GM23338 (cell line): ENCODE measurements at regions not wholly inside any gene's neighbourhood (a gene's known extent, or its start where the extent isn't known, plus 50 kb on each side); places are given as distances from the start of the nearest gene placed in this dataset.

ENCODE experiments used
- ATAC-seq: fragments of 200-7000 bp; cut with Tn5 transposase; 3 replicates; pipeline ENCODE4 v1.9.1; 2020
- DNase-seq: peaks from one replicate; pipeline ENCODE4 v3.0.0-alpha.2; 2015; ENCODE audit warnings: low spot score
- H2AFZ ChIP-seq: fragments of 200-600 bp; sonication (generic); 2 replicates; pipeline ENCODE4 v1.8.0; 2016; ENCODE audit warnings: antibody characterized with exemption, mild to moderate bottlenecking, moderate library complexity
- H3F3A ChIP-seq: fragments of 200-600 bp; sonication (generic); replicated peaks from 2 replicates; pipeline ENCODE4 v1.8.0; 2017; ENCODE audit warnings: antibody characterized with exemption, mixed run types, low read depth
- H3K27ac ChIP-seq: fragments of 200-600 bp; sonication (generic); 2 replicates; pipeline ENCODE4 v1.6.1; 2016; ENCODE audit warnings: low read depth
- H3K27me3 ChIP-seq: fragments of 200-600 bp; sonication (generic); 2 replicates; pipeline ENCODE4 v1.8.0; 2016; ENCODE audit warnings: mild to moderate bottlenecking, mixed run types, moderate library complexity; ENCODE audit not compliant: insufficient read depth
- H3K36me3 ChIP-seq: fragments of 200-600 bp; sonication (generic); 2 replicates; pipeline ENCODE4 v1.8.0; 2016; ENCODE audit warnings: mild to moderate bottlenecking; ENCODE audit not compliant: insufficient read depth
- H3K4me1 ChIP-seq: fragments of 200-600 bp; sonication (generic); 2 replicates; pipeline ENCODE4 v1.8.0; 2016; ENCODE audit warnings: mild to moderate bottlenecking, moderate library complexity; ENCODE audit not compliant: insufficient read depth
- H3K4me2 ChIP-seq: fragments of 200-600 bp; sonication (generic); 2 replicates; pipeline ENCODE4 v1.7.1; 2017; ENCODE audit warnings: mixed run types
- H3K4me3 ChIP-seq: fragments of 200-600 bp; sonication (generic); 2 replicates; pipeline ENCODE4 v1.6.1; 2016; ENCODE audit warnings: mixed run types
- H3K79me2 ChIP-seq: fragments of 200-600 bp; sonication (generic); replicated peaks from 2 replicates; pipeline ENCODE4 v1.8.0; 2017; ENCODE audit warnings: mild to moderate bottlenecking; ENCODE audit not compliant: insufficient read depth
- H3K9me2 ChIP-seq: fragments of 200-600 bp; sonication (generic); 2 replicates; pipeline ENCODE4 v1.8.0; 2017; ENCODE audit not compliant: insufficient read depth
- H4K20me1 ChIP-seq: fragments of 200-600 bp; sonication (generic); replicated peaks from 2 replicates; pipeline ENCODE4 v1.8.0; 2017; ENCODE audit warnings: mild to moderate bottlenecking; ENCODE audit not compliant: insufficient read depth
- H3K27ac Mint-ChIP-seq: 2 replicates; pipeline ENCODE4 v1.8.0; 2020; ENCODE audit warnings: inconsistent platforms, mild to moderate bottlenecking, moderate library complexity, mixed read lengths
- H3K27me3 Mint-ChIP-seq: 3 replicates; pipeline ENCODE4 v1.8.0; 2022; ENCODE audit warnings: low read depth, mild to moderate bottlenecking, moderate library complexity, mixed read lengths, inconsistent platforms; ENCODE audit not compliant: insufficient read depth, poor library complexity
- H3K36me3 Mint-ChIP-seq: 3 replicates; pipeline ENCODE4 v1.8.0; 2021; ENCODE audit warnings: low read depth, mild to moderate bottlenecking, inconsistent platforms, moderate library complexity, mixed read lengths
- H3K4me1 Mint-ChIP-seq: 3 replicates; pipeline ENCODE4 v1.8.0; 2020; ENCODE audit warnings: mild to moderate bottlenecking, inconsistent platforms, mixed read lengths
- H3K4me3 Mint-ChIP-seq: 3 replicates; pipeline ENCODE4 v1.8.0; 2021; ENCODE audit warnings: moderate library complexity, mild to moderate bottlenecking, inconsistent platforms, mixed read lengths
- H3K9me3 Mint-ChIP-seq: 3 replicates; pipeline ENCODE4 v1.8.0; 2020; ENCODE audit warnings: moderate library complexity, mild to moderate bottlenecking, inconsistent platforms, mixed read lengths
- CREB1 ChIP-seq: fragments of 250-450 bp; sonication (Bioruptor Pico); IDR thresholded peaks from 2 replicates; pipeline ENCODE4 v1.5.0; 2020; ENCODE audit warnings: low read depth, mild to moderate bottlenecking, moderate library complexity
- EZH2 ChIP-seq: fragments of 200-600 bp; sonication (generic); IDR thresholded peaks from one replicate; pipeline ENCODE4 v1.8.0; 2017; ENCODE audit warnings: antibody characterized with exemption, mild to moderate bottlenecking, low read depth; ENCODE audit not compliant: unreplicated experiment
- EZH2phosphoT487 ChIP-seq: fragments of 200-600 bp; sonication (generic); IDR thresholded peaks from one replicate; pipeline ENCODE4 v1.8.1; 2018; ENCODE audit warnings: antibody characterized with exemption; ENCODE audit not compliant: unreplicated experiment
- JUNB ChIP-seq: IDR thresholded peaks from one replicate; pipeline ENCODE4 v1.6.1; 2016; ENCODE audit warnings: antibody characterized with exemption; ENCODE audit not compliant: unreplicated experiment
- NANOG ChIP-seq: IDR thresholded peaks from 2 replicates; pipeline ENCODE4 v1.6.1; 2016; ENCODE audit warnings: antibody characterized with exemption, borderline replicate concordance
- POLR2AphosphoS5 ChIP-seq: IDR thresholded peaks from 2 replicates; pipeline ENCODE4 v1.6.1; 2016; ENCODE audit warnings: antibody characterized with exemption, low read depth
- STAT1 ChIP-seq: IDR thresholded peaks from one replicate; pipeline ENCODE4 v1.6.1; 2016; ENCODE audit warnings: antibody characterized with exemption; ENCODE audit not compliant: unreplicated experiment
- ZNF114 ChIP-seq: fragments of 250-450 bp; sonication (Bioruptor Pico); IDR thresholded peaks from 2 replicates; pipeline ENCODE4 v1.5.0; 2020; ENCODE audit warnings: mild to moderate bottlenecking, moderate library complexity
- ZNF331 ChIP-seq: fragments of 250-450 bp; sonication (Bioruptor Pico); IDR thresholded peaks from 2 replicates; pipeline ENCODE4 v1.5.0; 2020; ENCODE audit warnings: low read depth, mild to moderate bottlenecking, moderate library complexity
- ZNF462 ChIP-seq: fragments of 250-450 bp; sonication (Bioruptor Pico); IDR thresholded peaks from 2 replicates; pipeline ENCODE4 v1.5.0; 2020; ENCODE audit warnings: mild to moderate bottlenecking, moderate library complexity
- TF ChIP-seq, protein P1 (sequence below): IDR thresholded peaks from 2 replicates; pipeline ENCODE4 v1.6.1; 2016; ENCODE audit warnings: antibody characterized with exemption
- TF ChIP-seq, protein P2 (sequence below): IDR thresholded peaks from one replicate; pipeline ENCODE4 v1.6.1; 2018; ENCODE audit warnings: antibody characterized with exemption; ENCODE audit not compliant: unreplicated experiment
- TF ChIP-seq, protein P3 (sequence below), 2 experiments: fragments of 200-600 bp in 1 of 2; sonication (generic) in 1 of 2; conservative IDR thresholded peaks; 2 replicates each; pipeline versions ENCODE4 v1.5.1 to v1.6.1; 2016 to 2017; ENCODE audit warnings: antibody characterized with exemption in 2 of 2, low read depth in 2 of 2, mild to moderate bottlenecking in 2 of 2, moderate library complexity in 1 of 2

DNA sequence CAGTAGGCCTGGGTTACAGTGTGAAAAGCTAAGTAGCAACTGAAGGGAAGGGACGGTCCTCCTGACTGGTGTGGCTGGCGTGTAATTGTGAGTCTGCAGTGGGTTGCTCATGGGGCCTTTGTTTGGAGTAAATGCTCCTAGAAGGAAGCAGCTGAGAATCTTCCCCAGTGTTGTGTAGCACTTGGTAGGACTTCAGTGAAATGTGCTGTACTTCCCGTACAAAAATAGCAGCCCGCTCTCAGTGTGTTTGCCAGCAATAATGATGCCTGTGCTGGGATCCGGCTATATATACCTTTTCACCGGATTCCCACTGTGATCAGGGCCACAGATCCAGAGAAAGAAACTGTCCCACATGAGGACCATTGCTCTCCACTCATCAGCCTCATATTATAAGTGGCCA, 175.7 kb upstream of the NTM start:
- Histone ChIP-seq H3K36me3 (no peaks in the 10 kb centered on the region), H3F3A (no peaks in the 10 kb centered on the region), H3K4me2 (no peak overlapping the region), H3K4me3 (no peak overlapping the region), H3K27me3 (no peaks in the 10 kb centered on the region), H3K4me1 (no peaks in the 10 kb centered on the region), H2AFZ (peak overlapping the region; percentile 69; the same call in 1 of the 2 replicates), H3K27ac (no peak overlapping the region), H3K79me2 (no peaks in the 10 kb centered on the region), H3K9me2 (peaks cover 7% of the 10 kb centered on the region), H4K20me1 (no peaks in the 10 kb centered on the region)
- TF ChIP-seq, protein P1, sequence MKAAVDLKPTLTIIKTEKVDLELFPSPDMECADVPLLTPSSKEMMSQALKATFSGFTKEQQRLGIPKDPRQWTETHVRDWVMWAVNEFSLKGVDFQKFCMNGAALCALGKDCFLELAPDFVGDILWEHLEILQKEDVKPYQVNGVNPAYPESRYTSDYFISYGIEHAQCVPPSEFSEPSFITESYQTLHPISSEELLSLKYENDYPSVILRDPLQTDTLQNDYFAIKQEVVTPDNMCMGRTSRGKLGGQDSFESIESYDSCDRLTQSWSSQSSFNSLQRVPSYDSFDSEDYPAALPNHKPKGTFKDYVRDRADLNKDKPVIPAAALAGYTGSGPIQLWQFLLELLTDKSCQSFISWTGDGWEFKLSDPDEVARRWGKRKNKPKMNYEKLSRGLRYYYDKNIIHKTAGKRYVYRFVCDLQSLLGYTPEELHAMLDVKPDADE: no peak
- no peak for TF ChIP-seq EZH2
- TF ChIP-seq, protein P2, sequence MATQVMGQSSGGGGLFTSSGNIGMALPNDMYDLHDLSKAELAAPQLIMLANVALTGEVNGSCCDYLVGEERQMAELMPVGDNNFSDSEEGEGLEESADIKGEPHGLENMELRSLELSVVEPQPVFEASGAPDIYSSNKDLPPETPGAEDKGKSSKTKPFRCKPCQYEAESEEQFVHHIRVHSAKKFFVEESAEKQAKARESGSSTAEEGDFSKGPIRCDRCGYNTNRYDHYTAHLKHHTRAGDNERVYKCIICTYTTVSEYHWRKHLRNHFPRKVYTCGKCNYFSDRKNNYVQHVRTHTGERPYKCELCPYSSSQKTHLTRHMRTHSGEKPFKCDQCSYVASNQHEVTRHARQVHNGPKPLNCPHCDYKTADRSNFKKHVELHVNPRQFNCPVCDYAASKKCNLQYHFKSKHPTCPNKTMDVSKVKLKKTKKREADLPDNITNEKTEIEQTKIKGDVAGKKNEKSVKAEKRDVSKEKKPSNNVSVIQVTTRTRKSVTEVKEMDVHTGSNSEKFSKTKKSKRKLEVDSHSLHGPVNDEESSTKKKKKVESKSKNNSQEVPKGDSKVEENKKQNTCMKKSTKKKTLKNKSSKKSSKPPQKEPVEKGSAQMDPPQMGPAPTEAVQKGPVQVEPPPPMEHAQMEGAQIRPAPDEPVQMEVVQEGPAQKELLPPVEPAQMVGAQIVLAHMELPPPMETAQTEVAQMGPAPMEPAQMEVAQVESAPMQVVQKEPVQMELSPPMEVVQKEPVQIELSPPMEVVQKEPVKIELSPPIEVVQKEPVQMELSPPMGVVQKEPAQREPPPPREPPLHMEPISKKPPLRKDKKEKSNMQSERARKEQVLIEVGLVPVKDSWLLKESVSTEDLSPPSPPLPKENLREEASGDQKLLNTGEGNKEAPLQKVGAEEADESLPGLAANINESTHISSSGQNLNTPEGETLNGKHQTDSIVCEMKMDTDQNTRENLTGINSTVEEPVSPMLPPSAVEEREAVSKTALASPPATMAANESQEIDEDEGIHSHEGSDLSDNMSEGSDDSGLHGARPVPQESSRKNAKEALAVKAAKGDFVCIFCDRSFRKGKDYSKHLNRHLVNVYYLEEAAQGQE: no peak
- no peak for TF ChIP-seq CREB1 (CRISPR knock-in tag)
- no peak for TF ChIP-seq STAT1
- TF ChIP-seq ZNF331 (CRISPR knock-in tag): no peak
- TF ChIP-seq, protein P3, sequence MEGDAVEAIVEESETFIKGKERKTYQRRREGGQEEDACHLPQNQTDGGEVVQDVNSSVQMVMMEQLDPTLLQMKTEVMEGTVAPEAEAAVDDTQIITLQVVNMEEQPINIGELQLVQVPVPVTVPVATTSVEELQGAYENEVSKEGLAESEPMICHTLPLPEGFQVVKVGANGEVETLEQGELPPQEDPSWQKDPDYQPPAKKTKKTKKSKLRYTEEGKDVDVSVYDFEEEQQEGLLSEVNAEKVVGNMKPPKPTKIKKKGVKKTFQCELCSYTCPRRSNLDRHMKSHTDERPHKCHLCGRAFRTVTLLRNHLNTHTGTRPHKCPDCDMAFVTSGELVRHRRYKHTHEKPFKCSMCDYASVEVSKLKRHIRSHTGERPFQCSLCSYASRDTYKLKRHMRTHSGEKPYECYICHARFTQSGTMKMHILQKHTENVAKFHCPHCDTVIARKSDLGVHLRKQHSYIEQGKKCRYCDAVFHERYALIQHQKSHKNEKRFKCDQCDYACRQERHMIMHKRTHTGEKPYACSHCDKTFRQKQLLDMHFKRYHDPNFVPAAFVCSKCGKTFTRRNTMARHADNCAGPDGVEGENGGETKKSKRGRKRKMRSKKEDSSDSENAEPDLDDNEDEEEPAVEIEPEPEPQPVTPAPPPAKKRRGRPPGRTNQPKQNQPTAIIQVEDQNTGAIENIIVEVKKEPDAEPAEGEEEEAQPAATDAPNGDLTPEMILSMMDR (conservative IDR thresholded peaks at IDR 0.05; ENCODE audit: low read depth in 2 of 2): no peak
- TF ChIP-seq ZNF462 (CRISPR knock-in tag): no peak
- no peak for TF ChIP-seq ZNF114 (CRISPR knock-in tag)
- no peak for TF ChIP-seq NANOG
- TF ChIP-seq EZH2phosphoT487: no peak
- TF ChIP-seq JUNB: no peak
- no peak for TF ChIP-seq POLR2AphosphoS5
- ATAC-seq (no peak), DNase-seq (no peak)
- peaks cover 14% of the 10 kb centered on the region for H3K4me1 Mint-ChIP-seq
- no peaks in the 10 kb centered on the region; the same call in 2 of the 3 replicates for H3K9me3 Mint-ChIP-seq
- H3K27me3 Mint-ChIP-seq: peaks cover 4% of the 10 kb centered on the region
- H3K27ac Mint-ChIP-seq: no peak overlapping the region
- H3K36me3 Mint-ChIP-seq: no peaks in the 10 kb centered on the region
- H3K4me3 Mint-ChIP-seq: no peak overlapping the region
